ENCODE measurements at regions not wholly inside any gene's neighbourhood (a gene's known extent, or its start where the extent isn't known, plus 50 kb on each side); places are given as distances from the start of the nearest gene placed in this dataset.

DNA sequence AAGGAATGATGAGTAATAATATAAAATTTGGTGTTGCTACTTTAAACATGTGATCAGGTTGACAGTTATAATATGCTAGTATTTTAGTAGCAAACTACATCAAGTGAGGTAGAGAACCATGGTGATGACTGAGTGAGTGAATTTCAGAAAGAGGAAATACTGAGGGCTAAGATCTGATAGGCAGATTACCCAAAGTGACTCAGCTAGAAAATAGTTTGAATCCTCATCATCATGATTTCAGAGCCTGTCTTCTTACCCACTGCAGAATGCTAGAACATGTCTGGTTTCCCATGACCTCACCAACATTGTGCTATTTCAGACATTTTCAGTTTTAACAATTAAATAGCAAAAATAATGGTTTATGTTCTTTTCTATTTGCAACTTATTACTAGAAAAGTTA lies 602.1 kb downstream of the TAF11L14 start:
- H3K79me2 ChIP-seq (ENCODE audit: control insufficient read depth, low read length) = no peaks in the 10 kb centered on the region
- no peaks in the 10 kb centered on the region for H3K9me3 ChIP-seq (ENCODE audit: control insufficient read depth, insufficient read depth, low read length)
- H3K9me2 ChIP-seq (replicated peaks; ENCODE audit: control insufficient read depth, low read length) = no peaks in the 10 kb centered on the region
- H3K4me1 ChIP-seq (ENCODE audit: control insufficient read depth, low read length) = no peaks in the 10 kb centered on the region
- no peak overlapping the region for H3K4me3 ChIP-seq (ENCODE audit: low read length)
- H3K27ac ChIP-seq (ENCODE audit: low read depth, low read length) = no peak overlapping the region
- H3K36me3 ChIP-seq (ENCODE audit: control insufficient read depth, low read length) = no peaks in the 10 kb centered on the region
- H4K20me1 ChIP-seq (ENCODE audit: control insufficient read depth, insufficient read depth, low read depth, low read length) = no peaks in the 10 kb centered on the region
- H3F3A ChIP-seq (ENCODE audit: control insufficient read depth, insufficient read depth) = no peaks in the 10 kb centered on the region
- TF ChIP-seq EZH2phosphoT487 (IDR thresholded peaks at IDR 0.05; ENCODE audit: borderline replicate concordance, low read length) = no peak
- TF ChIP-seq, protein P1, sequence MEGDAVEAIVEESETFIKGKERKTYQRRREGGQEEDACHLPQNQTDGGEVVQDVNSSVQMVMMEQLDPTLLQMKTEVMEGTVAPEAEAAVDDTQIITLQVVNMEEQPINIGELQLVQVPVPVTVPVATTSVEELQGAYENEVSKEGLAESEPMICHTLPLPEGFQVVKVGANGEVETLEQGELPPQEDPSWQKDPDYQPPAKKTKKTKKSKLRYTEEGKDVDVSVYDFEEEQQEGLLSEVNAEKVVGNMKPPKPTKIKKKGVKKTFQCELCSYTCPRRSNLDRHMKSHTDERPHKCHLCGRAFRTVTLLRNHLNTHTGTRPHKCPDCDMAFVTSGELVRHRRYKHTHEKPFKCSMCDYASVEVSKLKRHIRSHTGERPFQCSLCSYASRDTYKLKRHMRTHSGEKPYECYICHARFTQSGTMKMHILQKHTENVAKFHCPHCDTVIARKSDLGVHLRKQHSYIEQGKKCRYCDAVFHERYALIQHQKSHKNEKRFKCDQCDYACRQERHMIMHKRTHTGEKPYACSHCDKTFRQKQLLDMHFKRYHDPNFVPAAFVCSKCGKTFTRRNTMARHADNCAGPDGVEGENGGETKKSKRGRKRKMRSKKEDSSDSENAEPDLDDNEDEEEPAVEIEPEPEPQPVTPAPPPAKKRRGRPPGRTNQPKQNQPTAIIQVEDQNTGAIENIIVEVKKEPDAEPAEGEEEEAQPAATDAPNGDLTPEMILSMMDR (IDR thresholded peaks at IDR 0.05; ENCODE audit: low read depth, low read length, poor library complexity, severe bottlenecking) = no peak
- H3K27me3 ChIP-seq (ENCODE audit: control insufficient read depth, low read length) = no peaks in the 10 kb centered on the region
- no peak overlapping the region for H3K4me2 ChIP-seq (ENCODE audit: low read length)

DNA sequence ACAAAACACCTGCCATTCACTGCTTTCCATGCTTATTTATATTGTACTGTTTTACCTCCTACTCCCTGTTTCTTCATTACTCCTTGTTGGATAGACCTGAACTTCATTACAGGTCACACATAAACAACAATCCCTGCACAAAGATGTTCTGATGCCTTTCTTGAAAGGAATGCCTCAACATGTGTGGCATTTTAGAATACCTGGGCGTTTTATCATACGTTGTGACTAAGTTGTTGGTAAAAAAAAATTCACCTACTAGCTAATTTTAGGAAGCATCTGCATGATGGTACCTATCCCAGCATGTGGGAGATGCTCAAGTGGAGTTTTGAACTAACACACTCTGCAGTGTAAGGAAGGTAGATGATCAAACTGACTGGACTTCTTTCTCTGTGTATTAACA lies 604.1 kb downstream of the TAF11L14 start:
- no peaks in the 10 kb centered on the region for H3K9me2 ChIP-seq (replicated peaks; ENCODE audit: control insufficient read depth, low read length)
- H3K4me2 ChIP-seq (ENCODE audit: low read length) = no peak overlapping the region
- no peak overlapping the region for H3K27ac ChIP-seq (ENCODE audit: low read depth, low read length)
- no peak overlapping the region for H3K4me3 ChIP-seq (ENCODE audit: low read length)
- no peaks in the 10 kb centered on the region for H4K20me1 ChIP-seq (ENCODE audit: control insufficient read depth, insufficient read depth, low read depth, low read length)
- H3F3A ChIP-seq (ENCODE audit: control insufficient read depth, insufficient read depth) = no peaks in the 10 kb centered on the region
- H3K79me2 ChIP-seq (ENCODE audit: control insufficient read depth, low read length) = no peaks in the 10 kb centered on the region
- no peaks in the 10 kb centered on the region for H3K27me3 ChIP-seq (ENCODE audit: control insufficient read depth, low read length)
- H3K9me3 ChIP-seq (ENCODE audit: control insufficient read depth, insufficient read depth, low read length) = no peaks in the 10 kb centered on the region
- TF ChIP-seq, protein P1 (IDR thresholded peaks at IDR 0.05; ENCODE audit: low read depth, low read length, poor library complexity, severe bottlenecking) = no peak
- TF ChIP-seq EZH2phosphoT487 (IDR thresholded peaks at IDR 0.05; ENCODE audit: borderline replicate concordance, low read length) = no peak
- no peaks in the 10 kb centered on the region for H3K36me3 ChIP-seq (ENCODE audit: control insufficient read depth, low read length)
- no peaks in the 10 kb centered on the region for H3K4me1 ChIP-seq (ENCODE audit: control insufficient read depth, low read length)

DNA sequence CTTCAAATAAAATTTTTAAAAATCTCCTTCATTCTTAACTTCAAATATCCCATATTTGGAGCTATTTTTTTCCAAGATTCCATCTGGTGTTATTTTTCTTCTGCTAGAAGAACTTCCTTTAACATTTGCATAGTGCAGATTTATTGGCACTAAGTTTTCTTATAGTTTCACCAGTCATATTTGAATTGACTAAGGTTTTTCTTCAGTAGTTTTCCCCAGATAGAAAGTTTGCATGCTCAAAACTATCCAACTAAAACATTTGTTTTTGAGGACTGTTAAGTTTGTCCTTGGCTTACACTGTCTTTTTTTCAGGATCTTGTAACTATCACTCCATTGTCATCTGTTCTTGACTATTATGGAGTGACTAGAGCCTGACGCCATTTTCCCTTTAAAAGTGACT lies 606.7 kb downstream of the TAF11L14 start:
- Histone ChIP-seq H3F3A (ENCODE audit: control insufficient read depth, insufficient read depth) (no peaks in the 10 kb centered on the region), H3K4me3 (ENCODE audit: low read length) (no peak overlapping the region), H3K27ac (ENCODE audit: low read depth, low read length) (no peak overlapping the region), H3K27me3 (ENCODE audit: control insufficient read depth, low read length) (no peaks in the 10 kb centered on the region), H3K79me2 (ENCODE audit: control insufficient read depth, low read length) (no peaks in the 10 kb centered on the region), H3K4me1 (ENCODE audit: control insufficient read depth, low read length) (no peaks in the 10 kb centered on the region), H3K36me3 (ENCODE audit: control insufficient read depth, low read length) (no peaks in the 10 kb centered on the region), H3K9me2 (replicated peaks; ENCODE audit: control insufficient read depth, low read length) (no peaks in the 10 kb centered on the region), H4K20me1 (ENCODE audit: control insufficient read depth, insufficient read depth, low read depth, low read length) (no peaks in the 10 kb centered on the region), H3K4me2 (ENCODE audit: low read length) (no peak overlapping the region), H3K9me3 (ENCODE audit: control insufficient read depth, insufficient read depth, low read length) (no peaks in the 10 kb centered on the region)
- TF ChIP-seq, protein P1 (IDR thresholded peaks at IDR 0.05; ENCODE audit: low read depth, low read length, poor library complexity, severe bottlenecking) = no peak
- TF ChIP-seq EZH2phosphoT487 (IDR thresholded peaks at IDR 0.05; ENCODE audit: borderline replicate concordance, low read length) = no peak

DNA sequence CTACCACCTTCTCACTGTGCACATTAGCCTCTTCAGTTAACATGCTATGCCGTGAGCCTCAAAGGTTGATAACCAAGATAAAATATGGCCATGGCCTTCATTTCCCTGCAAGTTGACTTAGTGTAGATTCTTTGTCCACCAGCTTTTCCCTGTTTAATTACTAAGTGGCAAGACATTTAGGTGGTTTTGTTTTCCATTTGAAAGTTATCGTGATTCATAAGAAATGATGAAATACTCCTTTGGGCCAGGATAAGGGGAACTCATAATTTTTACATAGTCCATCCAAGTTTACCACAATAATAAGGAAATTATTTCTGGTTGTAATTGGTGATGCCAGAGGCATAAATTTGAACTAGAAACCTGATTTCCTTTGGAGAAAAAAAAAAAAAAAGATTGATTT lies 609.6 kb downstream of the TAF11L14 start:
- H3K9me2 ChIP-seq (replicated peaks; ENCODE audit: control insufficient read depth, low read length) = no peaks in the 10 kb centered on the region
- H3K4me2 ChIP-seq (ENCODE audit: low read length) = no peak overlapping the region
- H3K27me3 ChIP-seq (ENCODE audit: control insufficient read depth, low read length) = no peaks in the 10 kb centered on the region
- H3K36me3 ChIP-seq (ENCODE audit: control insufficient read depth, low read length) = no peaks in the 10 kb centered on the region
- no peaks in the 10 kb centered on the region for H3F3A ChIP-seq (ENCODE audit: control insufficient read depth, insufficient read depth)
- H3K4me1 ChIP-seq (ENCODE audit: control insufficient read depth, low read length) = no peaks in the 10 kb centered on the region
- no peak overlapping the region for H3K4me3 ChIP-seq (ENCODE audit: low read length)
- H3K27ac ChIP-seq (ENCODE audit: low read depth, low read length) = no peak overlapping the region
- H3K9me3 ChIP-seq (ENCODE audit: control insufficient read depth, insufficient read depth, low read length) = no peaks in the 10 kb centered on the region
- TF ChIP-seq, protein P1 (IDR thresholded peaks at IDR 0.05; ENCODE audit: low read depth, low read length, poor library complexity, severe bottlenecking) = no peak
- H3K79me2 ChIP-seq (ENCODE audit: control insufficient read depth, low read length) = no peaks in the 10 kb centered on the region
- H4K20me1 ChIP-seq (ENCODE audit: control insufficient read depth, insufficient read depth, low read depth, low read length) = no peaks in the 10 kb centered on the region
